ENCODE measurements at regions not wholly inside any gene's neighbourhood (a gene's known extent, or its start where the extent isn't known, plus 50 kb on each side); places are given as distances from the start of the nearest gene placed in this dataset.

GRCh38 chr6:43970913-43971775, 156.1 kb downstream of the MRPL14 start (continued):
- TF ChIP-seq SNRNP70 (optimal IDR thresholded peaks at IDR 0.05; ENCODE audit: low read depth, low read length) (no peak), CBFA2T2 (conservative IDR thresholded peaks at IDR 0.05) (no peak), SETDB1 (IDR thresholded peaks at IDR 0.05; ENCODE audit: low read length) (no peak), RNF2 (IDR thresholded peaks at IDR 0.05) (no peak), ZNF398 (CRISPR knock-in tag; IDR thresholded peaks at IDR 0.05) (peak; percentile 39; the same call in 1 of the 2 replicates), XRCC3 (IDR thresholded peaks at IDR 0.05) (no peak), ZC3H11A (IDR thresholded peaks at IDR 0.05; ENCODE audit: low read depth, low read length) (no peak)
- TF ChIP-seq, protein P1, sequence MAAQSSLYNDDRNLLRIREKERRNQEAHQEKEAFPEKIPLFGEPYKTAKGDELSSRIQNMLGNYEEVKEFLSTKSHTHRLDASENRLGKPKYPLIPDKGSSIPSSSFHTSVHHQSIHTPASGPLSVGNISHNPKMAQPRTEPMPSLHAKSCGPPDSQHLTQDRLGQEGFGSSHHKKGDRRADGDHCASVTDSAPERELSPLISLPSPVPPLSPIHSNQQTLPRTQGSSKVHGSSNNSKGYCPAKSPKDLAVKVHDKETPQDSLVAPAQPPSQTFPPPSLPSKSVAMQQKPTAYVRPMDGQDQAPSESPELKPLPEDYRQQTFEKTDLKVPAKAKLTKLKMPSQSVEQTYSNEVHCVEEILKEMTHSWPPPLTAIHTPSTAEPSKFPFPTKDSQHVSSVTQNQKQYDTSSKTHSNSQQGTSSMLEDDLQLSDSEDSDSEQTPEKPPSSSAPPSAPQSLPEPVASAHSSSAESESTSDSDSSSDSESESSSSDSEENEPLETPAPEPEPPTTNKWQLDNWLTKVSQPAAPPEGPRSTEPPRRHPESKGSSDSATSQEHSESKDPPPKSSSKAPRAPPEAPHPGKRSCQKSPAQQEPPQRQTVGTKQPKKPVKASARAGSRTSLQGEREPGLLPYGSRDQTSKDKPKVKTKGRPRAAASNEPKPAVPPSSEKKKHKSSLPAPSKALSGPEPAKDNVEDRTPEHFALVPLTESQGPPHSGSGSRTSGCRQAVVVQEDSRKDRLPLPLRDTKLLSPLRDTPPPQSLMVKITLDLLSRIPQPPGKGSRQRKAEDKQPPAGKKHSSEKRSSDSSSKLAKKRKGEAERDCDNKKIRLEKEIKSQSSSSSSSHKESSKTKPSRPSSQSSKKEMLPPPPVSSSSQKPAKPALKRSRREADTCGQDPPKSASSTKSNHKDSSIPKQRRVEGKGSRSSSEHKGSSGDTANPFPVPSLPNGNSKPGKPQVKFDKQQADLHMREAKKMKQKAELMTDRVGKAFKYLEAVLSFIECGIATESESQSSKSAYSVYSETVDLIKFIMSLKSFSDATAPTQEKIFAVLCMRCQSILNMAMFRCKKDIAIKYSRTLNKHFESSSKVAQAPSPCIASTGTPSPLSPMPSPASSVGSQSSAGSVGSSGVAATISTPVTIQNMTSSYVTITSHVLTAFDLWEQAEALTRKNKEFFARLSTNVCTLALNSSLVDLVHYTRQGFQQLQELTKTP (IDR thresholded peaks at IDR 0.05; ENCODE audit: low read depth in 1 of 2, partially characterized antibody in 2 of 2) = no peak
- TF ChIP-seq, protein P2, sequence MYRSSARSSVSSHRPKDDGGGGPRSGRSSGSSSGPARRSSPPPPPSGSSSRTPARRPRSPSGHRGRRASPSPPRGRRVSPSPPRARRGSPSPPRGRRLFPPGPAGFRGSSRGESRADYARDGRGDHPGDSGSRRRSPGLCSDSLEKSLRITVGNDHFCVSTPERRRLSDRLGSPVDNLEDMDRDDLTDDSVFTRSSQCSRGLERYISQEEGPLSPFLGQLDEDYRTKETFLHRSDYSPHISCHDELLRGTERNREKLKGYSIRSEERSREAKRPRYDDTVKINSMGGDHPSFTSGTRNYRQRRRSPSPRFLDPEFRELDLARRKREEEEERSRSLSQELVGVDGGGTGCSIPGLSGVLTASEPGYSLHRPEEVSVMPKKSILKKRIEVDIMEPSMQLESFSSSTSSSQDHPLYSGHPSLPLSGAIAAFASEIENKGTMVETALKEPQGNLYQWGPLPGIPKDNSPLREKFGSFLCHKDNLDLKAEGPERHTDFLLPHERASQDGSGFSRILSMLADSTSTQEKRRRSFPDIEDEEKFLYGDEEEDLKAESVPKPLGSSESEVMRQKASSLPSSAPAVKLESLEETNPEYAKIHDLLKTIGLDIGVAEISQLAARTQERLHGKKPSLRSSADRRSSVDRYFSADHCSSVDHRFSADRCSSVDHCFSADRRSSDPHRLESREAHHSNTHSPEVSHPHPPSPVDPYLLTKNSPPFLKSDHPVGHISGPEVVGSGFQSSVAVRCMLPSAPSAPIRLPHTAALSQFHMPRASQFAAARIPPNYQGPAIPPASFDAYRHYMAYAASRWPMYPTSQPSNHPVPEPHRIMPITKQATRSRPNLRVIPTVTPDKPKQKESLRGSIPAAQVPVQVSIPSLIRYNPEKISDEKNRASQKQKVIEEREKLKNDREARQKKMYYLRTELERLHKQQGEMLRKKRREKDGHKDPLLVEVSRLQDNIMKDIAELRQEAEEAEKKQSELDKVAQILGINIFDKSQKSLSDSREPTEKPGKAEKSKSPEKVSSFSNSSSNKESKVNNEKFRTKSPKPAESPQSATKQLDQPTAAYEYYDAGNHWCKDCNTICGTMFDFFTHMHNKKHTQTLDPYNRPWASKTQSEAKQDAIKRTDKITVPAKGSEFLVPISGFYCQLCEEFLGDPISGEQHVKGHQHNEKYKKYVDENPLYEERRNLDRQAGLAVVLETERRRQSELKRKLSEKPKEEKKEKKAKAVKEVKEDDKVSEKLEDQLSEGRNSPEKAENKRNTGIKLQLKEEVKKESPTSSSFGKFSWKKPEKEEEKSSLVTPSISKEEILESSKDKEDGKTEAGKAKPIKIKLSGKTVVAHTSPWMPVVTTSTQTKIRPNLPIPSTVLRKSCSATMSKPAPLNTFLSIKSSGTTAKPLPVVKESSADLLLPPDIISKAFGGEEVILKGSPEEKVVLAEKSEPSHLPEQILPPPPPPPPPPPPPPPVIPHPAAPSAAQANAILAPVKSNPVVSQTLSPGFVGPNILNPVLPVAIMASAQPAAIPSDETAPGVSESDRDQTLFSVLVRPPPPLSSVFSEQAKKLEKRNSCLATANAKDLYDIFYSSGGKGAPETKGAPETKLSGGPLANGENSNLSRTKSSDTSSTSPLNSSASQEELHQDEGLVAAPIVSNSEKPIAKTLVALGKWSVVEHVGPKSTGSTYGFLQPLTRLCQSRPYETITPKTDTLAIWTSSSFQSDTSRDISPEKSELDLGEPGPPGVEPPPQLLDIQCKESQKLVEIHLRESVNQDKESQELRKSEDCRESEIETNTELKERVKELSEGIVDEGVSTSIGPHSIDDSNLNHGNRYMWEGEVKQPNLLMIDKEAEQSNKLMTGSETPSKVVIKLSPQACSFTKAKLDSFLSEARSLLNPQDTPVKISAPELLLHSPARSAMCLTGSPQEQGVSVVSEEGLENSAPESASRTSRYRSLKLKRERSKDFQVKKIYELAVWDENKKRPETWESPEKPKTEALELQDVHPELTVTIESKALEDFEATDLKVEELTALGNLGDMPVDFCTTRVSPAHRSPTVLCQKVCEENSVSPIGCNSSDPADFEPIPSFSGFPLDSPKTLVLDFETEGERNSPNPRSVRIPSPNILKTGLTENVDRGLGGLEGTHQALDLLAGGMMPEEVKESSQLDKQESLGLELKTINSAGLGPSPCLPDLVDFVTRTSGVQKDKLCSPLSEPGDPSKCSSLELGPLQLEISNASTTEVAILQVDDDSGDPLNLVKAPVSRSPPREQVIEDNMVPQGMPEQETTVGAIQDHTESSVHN (IDR thresholded peaks at IDR 0.05; ENCODE audit: borderline replicate concordance in 1 of 2, low read depth in 1 of 2) = no peak

Data from K562 (cell line).